ENCODE measurements at regions not wholly inside any gene's neighbourhood (a gene's known extent, or its start where the extent isn't known, plus 50 kb on each side); places are given as distances from the start of the nearest gene placed in this dataset.
A peak's percentile ranks its signal among the peaks of the same experiment; 100 is the strongest.

DNA sequence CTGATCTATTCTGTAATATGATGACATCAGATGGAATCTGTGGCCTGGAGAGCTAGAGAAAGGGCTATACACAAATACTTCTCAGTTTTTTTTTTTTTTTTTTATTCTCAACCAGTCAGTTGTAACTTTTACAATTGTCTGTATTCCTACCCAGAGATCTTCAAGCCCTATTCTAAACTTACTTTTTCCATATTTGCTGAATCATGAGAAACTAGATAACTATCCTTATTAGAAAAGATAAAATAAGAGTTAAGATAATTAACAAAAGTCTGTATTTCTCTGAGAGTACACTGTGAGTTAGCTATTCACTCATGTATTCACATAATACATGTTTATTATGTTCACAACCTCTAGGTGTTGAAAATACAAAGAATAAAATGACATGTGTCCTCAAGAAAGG lies 1575.9 kb downstream of the EFNA5 start:
- H3K4me3 ChIP-seq (ENCODE audit: low read length), result no peak overlapping the region
- TF ChIP-seq, protein P1, sequence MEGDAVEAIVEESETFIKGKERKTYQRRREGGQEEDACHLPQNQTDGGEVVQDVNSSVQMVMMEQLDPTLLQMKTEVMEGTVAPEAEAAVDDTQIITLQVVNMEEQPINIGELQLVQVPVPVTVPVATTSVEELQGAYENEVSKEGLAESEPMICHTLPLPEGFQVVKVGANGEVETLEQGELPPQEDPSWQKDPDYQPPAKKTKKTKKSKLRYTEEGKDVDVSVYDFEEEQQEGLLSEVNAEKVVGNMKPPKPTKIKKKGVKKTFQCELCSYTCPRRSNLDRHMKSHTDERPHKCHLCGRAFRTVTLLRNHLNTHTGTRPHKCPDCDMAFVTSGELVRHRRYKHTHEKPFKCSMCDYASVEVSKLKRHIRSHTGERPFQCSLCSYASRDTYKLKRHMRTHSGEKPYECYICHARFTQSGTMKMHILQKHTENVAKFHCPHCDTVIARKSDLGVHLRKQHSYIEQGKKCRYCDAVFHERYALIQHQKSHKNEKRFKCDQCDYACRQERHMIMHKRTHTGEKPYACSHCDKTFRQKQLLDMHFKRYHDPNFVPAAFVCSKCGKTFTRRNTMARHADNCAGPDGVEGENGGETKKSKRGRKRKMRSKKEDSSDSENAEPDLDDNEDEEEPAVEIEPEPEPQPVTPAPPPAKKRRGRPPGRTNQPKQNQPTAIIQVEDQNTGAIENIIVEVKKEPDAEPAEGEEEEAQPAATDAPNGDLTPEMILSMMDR (conservative IDR thresholded peaks at IDR 0.05; ENCODE audit: low read depth, low read length), result no peak
- DNase-seq (ENCODE audit: low read depth), result no peak

DNA sequence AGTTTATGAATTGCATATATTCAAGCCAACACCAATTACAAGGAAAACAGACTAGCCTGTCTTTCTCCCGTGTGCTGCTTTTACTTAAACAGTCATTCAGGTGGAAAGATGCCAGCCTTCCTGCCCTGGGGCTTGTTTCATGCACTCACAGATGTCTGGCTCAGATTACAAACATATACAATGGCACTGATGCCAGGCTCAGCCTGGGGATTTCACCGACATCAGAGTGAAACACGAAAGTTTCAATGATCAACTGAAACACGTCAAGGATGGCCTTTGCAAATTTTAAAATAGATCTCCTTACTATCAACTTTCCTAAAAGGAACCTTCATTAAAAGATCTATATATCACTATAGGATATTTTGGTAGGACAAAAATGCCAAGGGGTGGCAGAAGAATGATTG lies 1576.5 kb downstream of the EFNA5 start:
- H3K4me3 ChIP-seq (ENCODE audit: low read length), result no peak overlapping the region
- peak; percentile 41 for DNase-seq (ENCODE audit: low read depth)
- TF ChIP-seq, protein P1 (conservative IDR thresholded peaks at IDR 0.05; ENCODE audit: low read depth, low read length), result no peak

DNA sequence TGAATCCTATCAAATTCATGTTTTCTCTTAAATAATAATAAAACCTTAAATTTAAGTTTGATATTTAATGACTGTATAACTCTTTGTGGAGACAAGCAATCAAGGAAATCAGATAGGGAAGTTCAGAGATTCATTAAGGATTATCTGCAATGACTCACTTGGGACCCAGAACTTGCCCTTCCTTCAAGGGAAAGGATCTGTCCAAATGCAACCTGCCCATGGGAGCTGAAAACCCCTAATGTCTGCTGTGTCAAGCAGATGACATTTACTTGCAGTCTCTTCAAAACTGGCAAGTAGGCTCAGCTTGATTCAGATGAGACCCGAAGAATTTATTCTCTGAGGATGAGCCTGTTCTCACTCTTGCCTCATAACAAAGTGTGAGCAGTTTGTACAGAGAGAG lies 1577.6 kb downstream of the EFNA5 start:
- TF ChIP-seq, protein P1 (conservative IDR thresholded peaks at IDR 0.05; ENCODE audit: low read depth, low read length), result no peak

DNA sequence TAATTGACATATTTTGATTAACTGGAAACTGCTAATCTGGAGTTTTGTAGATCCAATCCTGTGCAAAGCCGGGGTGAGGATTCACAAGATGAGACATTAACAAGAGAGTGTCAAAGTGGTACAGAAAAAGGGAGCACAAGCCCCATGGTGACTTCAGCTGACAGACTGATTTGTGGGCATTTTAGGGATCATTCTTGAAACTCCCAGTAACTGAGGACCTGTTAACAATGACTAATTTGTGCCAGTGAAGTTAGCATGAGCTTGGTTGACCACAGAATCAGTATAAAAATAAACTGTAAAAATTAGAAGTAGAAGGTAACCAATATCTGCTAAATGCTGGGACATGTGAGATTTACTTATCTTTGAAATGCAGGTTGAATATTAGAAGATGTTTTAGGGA lies 1578.3 kb downstream of the EFNA5 start:
- no peak for DNase-seq (ENCODE audit: low read depth)
- TF ChIP-seq, protein P1 (conservative IDR thresholded peaks at IDR 0.05; ENCODE audit: low read depth, low read length), result no peak
- H3K4me3 ChIP-seq (ENCODE audit: low read length), result no peak overlapping the region

More for the DNA sequence above, 1577.6 kb downstream of the EFNA5 start:
- no peak overlapping the region for H3K4me3 ChIP-seq (ENCODE audit: low read length)
- DNase-seq (ENCODE audit: low read depth), result no peak

DNA sequence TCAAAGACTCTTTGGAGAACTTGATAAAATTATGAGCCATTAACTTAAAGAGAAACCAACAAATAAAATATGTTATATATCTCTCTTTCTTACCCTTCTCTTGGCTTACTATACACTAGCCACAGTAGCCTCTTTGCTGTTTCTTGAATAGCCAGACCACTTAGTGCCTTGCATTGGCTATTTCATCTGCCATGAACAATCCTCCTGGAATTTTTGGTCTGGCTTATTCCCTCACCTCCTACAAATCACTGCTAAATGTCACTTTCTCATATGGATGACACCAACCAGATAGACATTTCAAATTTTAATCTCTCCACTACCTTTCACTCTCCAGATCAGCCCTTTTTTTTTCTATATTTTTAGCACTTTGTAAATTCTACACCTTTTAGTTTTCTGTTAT lies 1581.7 kb downstream of the EFNA5 start:
- TF ChIP-seq, protein P1 (conservative IDR thresholded peaks at IDR 0.05; ENCODE audit: low read depth, low read length), result no peak
- DNase-seq (ENCODE audit: low read depth), result no peak
- no peak overlapping the region for H3K4me3 ChIP-seq (ENCODE audit: low read length)

DNA sequence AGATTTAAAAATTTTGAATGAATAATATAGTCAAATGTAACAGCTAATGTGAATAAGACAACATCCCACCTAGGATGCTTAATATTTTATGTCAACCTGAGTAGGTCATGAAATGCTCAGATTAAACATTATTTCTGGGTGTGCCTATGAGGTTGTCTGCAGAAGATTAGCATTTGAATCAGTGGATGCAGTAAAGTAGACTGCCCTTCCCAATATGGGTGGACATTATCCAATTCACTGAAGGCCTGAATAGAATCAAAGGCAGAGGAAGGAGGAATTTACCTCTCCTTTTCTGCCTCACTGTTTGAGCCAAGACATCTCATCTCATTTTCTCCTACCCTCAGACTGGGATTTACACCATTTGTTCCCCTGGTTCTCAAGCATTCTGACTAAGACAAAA lies 1582.3 kb downstream of the EFNA5 start:
- DNase-seq (ENCODE audit: low read depth), result no peak
- TF ChIP-seq, protein P1 (conservative IDR thresholded peaks at IDR 0.05; ENCODE audit: low read depth, low read length), result no peak
- H3K4me3 ChIP-seq (ENCODE audit: low read length), result no peak overlapping the region

DNA sequence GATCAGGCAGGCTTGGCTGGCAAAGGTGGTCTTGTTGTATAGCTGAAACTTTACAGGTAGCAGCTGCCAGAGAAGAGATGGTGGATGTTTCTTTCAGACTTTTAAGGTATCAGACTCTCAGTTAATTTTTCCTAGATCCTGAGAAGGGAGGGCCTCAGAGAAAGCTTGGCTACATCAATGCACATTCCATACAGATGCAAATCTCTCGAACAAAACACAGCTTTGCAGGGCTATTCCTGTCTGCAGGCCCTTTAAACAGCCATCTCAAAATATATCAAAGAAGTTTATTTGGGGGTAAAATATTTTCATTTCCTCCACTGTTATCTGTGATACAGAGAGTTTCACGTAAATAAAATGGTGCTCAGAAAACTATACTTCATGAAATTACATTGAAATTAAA lies 1584.4 kb downstream of the EFNA5 start:
- TF ChIP-seq, protein P1 (conservative IDR thresholded peaks at IDR 0.05; ENCODE audit: low read depth, low read length), result no peak
- DNase-seq (ENCODE audit: low read depth), result no peak
- no peak overlapping the region for H3K4me3 ChIP-seq (ENCODE audit: low read length)
